OCI-LY3 (cell line): ENCODE measurements at regions not wholly inside any gene's neighbourhood (a gene's known extent, or its start where the extent isn't known, plus 50 kb on each side); places are given as distances from the start of the nearest gene placed in this dataset.

Source experiments
- H2AFZ ChIP-seq: fragments of 200-600, 300-600 bp; shearing (Covaris generic); 2 replicates; pipeline ENCODE4 v1.6.0; 2014; ENCODE audit warnings: antibody characterized with exemption, low read depth, low read length
- H3K27ac ChIP-seq: fragments of 200-600, 300-600 bp; sonication (generic); 2 replicates; pipeline ENCODE4 v1.5.1; 2014; ENCODE audit warnings: mild to moderate bottlenecking, low read length, moderate library complexity, mixed read lengths
- H3K27me3 ChIP-seq: fragments of 200-600, 300-600 bp; sonication (generic); 2 replicates; pipeline ENCODE4 v1.6.1; 2014; ENCODE audit warnings: low read depth, low read length, mixed read lengths
- H3K36me3 ChIP-seq: fragments of 200-600, 300-600 bp; sonication (generic); replicated peaks from 2 replicates; pipeline ENCODE3; 2014; ENCODE audit warnings: low read depth, low read length, mixed read lengths
- H3K4me1 ChIP-seq: fragments of 300-600, 200-600 bp; sonication (generic); 2 replicates; pipeline ENCODE4 v1.6.1; 2014; ENCODE audit warnings: low read length, mixed read lengths
- H3K4me2 ChIP-seq: fragments of 200-600, 300-600 bp; sonication (generic); 2 replicates; pipeline ENCODE4 v1.6.1; 2014; ENCODE audit warnings: low read length, mixed read lengths
- H3K4me3 ChIP-seq: fragments of 300-600, 200-600 bp; sonication (generic); 2 replicates; pipeline ENCODE4 v1.5.1; 2014; ENCODE audit warnings: antibody characterized with exemption, mild to moderate bottlenecking, low read length, moderate library complexity
- H3K79me2 ChIP-seq: fragments of 300-600, 200-600 bp; shearing (Covaris generic); 2 replicates; pipeline ENCODE4 v1.6.1; 2014; ENCODE audit warnings: mild to moderate bottlenecking, low read length, mixed read lengths
- H3K9ac ChIP-seq: fragments of 300-600, 200-600 bp; shearing (Covaris generic); 2 replicates; pipeline ENCODE4 v1.6.0; 2014; ENCODE audit warnings: mild to moderate bottlenecking, low read length, moderate library complexity
- H3K9me3 ChIP-seq: fragments of 200-600, 300-600 bp; shearing (Covaris generic); 2 replicates; pipeline ENCODE4 v1.6.1; 2014; ENCODE audit warnings: low read length, mixed read lengths; ENCODE audit not compliant: insufficient read depth
- H4K20me1 ChIP-seq: fragments of 200-600, 300-600 bp; sonication (generic); 2 replicates; pipeline ENCODE4 v1.6.1; 2016; ENCODE audit warnings: low read length, mixed read lengths; ENCODE audit not compliant: insufficient read depth
- EZH2phosphoT487 ChIP-seq: fragments of 200-600 bp; shearing (Covaris generic); IDR thresholded peaks from 2 replicates; pipeline ENCODE4 v1.6.1; 2018; ENCODE audit warnings: antibody characterized with exemption, mixed run types, low read depth
- TF ChIP-seq, protein P1 (sequence below): fragments of 200-600, 300-600 bp; sonication (generic); IDR thresholded peaks from 2 replicates; pipeline ENCODE4 v1.5.1; 2014; ENCODE audit warnings: antibody characterized with exemption, low read length, low read depth

DNA sequence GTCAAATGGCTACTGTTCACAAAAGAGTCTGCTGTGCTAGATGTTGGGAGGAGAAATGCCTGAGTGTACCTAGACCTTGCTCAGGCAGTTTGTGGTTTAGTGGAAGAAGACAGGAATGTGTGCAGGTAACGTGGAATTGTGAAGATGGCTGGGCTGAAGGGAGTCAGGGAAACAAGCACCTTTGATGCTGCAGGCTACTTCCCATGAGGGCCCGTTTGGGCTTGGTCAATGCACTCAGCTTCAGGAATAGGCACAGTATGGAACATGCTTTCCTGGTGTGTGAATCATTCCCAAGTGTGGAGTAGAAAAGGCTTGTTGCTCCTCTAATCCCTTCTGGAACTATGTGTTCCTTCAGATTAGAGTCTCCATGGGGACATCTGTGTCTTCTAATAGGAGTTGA is 318.3 kb upstream of the MTNR1B start:
- Histone ChIP-seq H3K36me3 (no peaks in the 10 kb centered on the region), H3K27ac (no peak overlapping the region)
- TF ChIP-seq, protein P1, sequence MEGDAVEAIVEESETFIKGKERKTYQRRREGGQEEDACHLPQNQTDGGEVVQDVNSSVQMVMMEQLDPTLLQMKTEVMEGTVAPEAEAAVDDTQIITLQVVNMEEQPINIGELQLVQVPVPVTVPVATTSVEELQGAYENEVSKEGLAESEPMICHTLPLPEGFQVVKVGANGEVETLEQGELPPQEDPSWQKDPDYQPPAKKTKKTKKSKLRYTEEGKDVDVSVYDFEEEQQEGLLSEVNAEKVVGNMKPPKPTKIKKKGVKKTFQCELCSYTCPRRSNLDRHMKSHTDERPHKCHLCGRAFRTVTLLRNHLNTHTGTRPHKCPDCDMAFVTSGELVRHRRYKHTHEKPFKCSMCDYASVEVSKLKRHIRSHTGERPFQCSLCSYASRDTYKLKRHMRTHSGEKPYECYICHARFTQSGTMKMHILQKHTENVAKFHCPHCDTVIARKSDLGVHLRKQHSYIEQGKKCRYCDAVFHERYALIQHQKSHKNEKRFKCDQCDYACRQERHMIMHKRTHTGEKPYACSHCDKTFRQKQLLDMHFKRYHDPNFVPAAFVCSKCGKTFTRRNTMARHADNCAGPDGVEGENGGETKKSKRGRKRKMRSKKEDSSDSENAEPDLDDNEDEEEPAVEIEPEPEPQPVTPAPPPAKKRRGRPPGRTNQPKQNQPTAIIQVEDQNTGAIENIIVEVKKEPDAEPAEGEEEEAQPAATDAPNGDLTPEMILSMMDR = no peak
- TF ChIP-seq EZH2phosphoT487 = no peak

DNA sequence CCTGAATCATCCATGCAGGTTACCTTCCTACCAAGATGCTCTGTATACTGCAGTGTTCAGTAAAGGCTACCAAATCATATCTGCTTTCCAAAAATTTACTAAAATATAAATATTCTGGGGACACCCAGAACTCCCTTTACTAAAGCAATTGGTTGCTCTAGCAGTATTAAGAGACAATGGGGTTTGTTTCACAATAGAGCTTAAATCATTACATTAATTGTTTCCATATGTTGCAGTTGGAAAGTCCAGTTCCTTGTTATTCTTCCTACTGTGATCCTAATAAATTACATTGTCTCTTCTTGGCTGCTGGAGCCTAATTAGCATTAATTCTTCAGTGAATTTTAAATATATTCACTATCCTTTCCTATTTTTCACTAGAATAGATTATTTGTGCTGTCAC is 316.0 kb upstream of the MTNR1B start:
- Histone ChIP-seq H4K20me1 (no peaks in the 10 kb centered on the region), H3K4me2 (no peak overlapping the region), H2AFZ (no peak overlapping the region), H3K27ac (no peak overlapping the region), H3K9ac (no peak overlapping the region), H3K4me1 (no peaks in the 10 kb centered on the region), H3K79me2 (no peaks in the 10 kb centered on the region), H3K9me3 (no peaks in the 10 kb centered on the region), H3K4me3 (no peak overlapping the region), H3K36me3 (no peaks in the 10 kb centered on the region), H3K27me3 (no peaks in the 10 kb centered on the region)
- TF ChIP-seq, protein P1 = no peak
- TF ChIP-seq EZH2phosphoT487 = no peak

More for the DNA sequence above, 318.3 kb upstream of the MTNR1B start:
- Histone ChIP-seq H3K4me2 (no peak overlapping the region), H3K9ac (no peak overlapping the region), H3K4me1 (no peaks in the 10 kb centered on the region), H3K27me3 (no peaks in the 10 kb centered on the region), H3K9me3 (no peaks in the 10 kb centered on the region), H3K79me2 (no peaks in the 10 kb centered on the region), H3K4me3 (no peak overlapping the region), H4K20me1 (no peaks in the 10 kb centered on the region), H2AFZ (no peak overlapping the region)

DNA sequence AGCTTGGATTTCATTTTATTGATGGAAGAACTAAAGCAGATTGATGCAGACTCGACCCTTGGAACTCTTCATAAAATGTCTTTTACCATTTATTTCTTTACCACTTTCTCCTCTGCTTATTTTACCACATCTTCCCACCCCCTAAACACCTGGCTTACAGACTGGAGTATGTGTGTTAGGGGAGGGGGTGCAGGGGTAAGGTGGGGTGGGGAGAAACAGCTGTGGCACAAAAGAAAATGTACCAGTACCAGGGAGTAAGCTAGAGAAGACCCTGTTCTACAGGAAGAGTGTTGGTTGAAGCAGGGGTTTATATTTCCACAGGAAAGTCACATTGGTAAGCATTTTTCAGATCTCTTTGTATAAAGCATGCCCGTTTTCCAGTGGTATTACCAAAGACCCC is 312.7 kb upstream of the MTNR1B start:
- Histone ChIP-seq H2AFZ (no peak overlapping the region), H3K27me3 (no peaks in the 10 kb centered on the region), H3K4me1 (no peaks in the 10 kb centered on the region), H3K4me3 (no peak overlapping the region), H3K36me3 (no peaks in the 10 kb centered on the region), H3K9ac (no peak overlapping the region), H4K20me1 (no peaks in the 10 kb centered on the region), H3K27ac (no peak overlapping the region), H3K4me2 (no peak overlapping the region), H3K9me3 (no peaks in the 10 kb centered on the region), H3K79me2 (no peaks in the 10 kb centered on the region)
- no peak for TF ChIP-seq EZH2phosphoT487
- TF ChIP-seq, protein P1 = no peak

DNA sequence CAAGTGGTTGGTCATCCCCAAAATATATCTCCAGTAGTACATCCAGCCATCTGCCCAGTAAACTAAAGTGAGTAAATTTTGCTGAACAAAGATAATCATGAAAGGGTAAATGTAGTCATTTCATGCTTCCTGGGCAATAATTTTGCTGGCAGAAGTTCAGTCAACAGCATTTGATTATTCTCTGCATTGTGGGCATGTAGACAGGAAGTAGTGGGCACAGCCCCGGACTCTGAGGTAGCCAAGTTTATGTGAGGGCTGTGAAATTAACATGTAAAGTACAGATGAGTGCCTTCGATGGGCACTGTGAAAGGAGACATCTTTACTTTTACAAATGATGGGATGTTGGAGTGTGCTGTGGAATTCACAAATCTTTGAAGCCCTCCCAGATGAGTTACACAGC is 312.2 kb upstream of the MTNR1B start:
- Histone ChIP-seq H3K27me3 (no peaks in the 10 kb centered on the region), H3K4me3 (no peak overlapping the region), H2AFZ (no peak overlapping the region), H3K4me1 (no peaks in the 10 kb centered on the region), H3K9me3 (no peaks in the 10 kb centered on the region), H3K79me2 (no peaks in the 10 kb centered on the region), H3K4me2 (no peak overlapping the region), H3K27ac (no peak overlapping the region), H4K20me1 (no peaks in the 10 kb centered on the region), H3K36me3 (no peaks in the 10 kb centered on the region), H3K9ac (no peak overlapping the region)
- no peak for TF ChIP-seq EZH2phosphoT487
- TF ChIP-seq, protein P1 = no peak
